OCI-LY7 (cell line): ENCODE measurements at regions not wholly inside any gene's neighbourhood (a gene's known extent, or its start where the extent isn't known, plus 50 kb on each side); places are given as distances from the start of the nearest gene placed in this dataset.

Source experiments
- BruUV-seq: library from RNA; stranded (reverse); fragments of 400-500 nt; replicated peaks from 2 replicates; lab custom pipeline; 2021; lab: Mats Ljungman, UMichigan
- CTCF ChIA-PET: fragments of 300-600 bp; sonication (Branson Sonifier 250); formaldehyde crosslinking; loops from one replicate; lab custom pipeline; 2022; ENCODE audit warnings: antibody characterized with exemption; ENCODE audit not compliant: unreplicated experiment; lab: Charles Lee
- POLR2A ChIA-PET: fragments of 300-600 bp; sonication (Branson Sonifier 250); formaldehyde crosslinking; loops from one replicate; lab custom pipeline; 2022; ENCODE audit warnings: antibody characterized with exemption; lab: Charles Lee
- DNase-seq: peaks from one replicate; pipeline ENCODE4 v3.0.0-alpha.2; 2015; ENCODE audit warnings: low spot score
- H2AFZ ChIP-seq: fragments of 200-600 bp; sonication (generic), shearing (Covaris generic); 2 replicates; pipeline ENCODE4 v1.6.1; 2014; ENCODE audit warnings: mild to moderate bottlenecking, antibody characterized with exemption, low read length, moderate library complexity
- H3K27ac ChIP-seq: fragments of 200-600 bp; sonication (generic); 2 replicates; pipeline ENCODE4 v1.5.1; 2014; ENCODE audit warnings: mixed run types, low read depth, mild to moderate bottlenecking, moderate library complexity, low read length, inconsistent platforms; ENCODE audit not compliant: poor library complexity, severe bottlenecking
- H3K36me3 ChIP-seq: fragments of 200-600 bp; sonication (generic); 2 replicates; pipeline ENCODE4 v1.6.1; 2014; ENCODE audit warnings: mild to moderate bottlenecking, antibody characterized with exemption, low read length, moderate library complexity, mixed read lengths; ENCODE audit not compliant: insufficient read depth
- H3K4me1 ChIP-seq: fragments of 200-600 bp; sonication (generic); 2 replicates; pipeline ENCODE4 v1.5.1; 2014; ENCODE audit warnings: mild to moderate bottlenecking, low read length; ENCODE audit not compliant: insufficient read depth, poor library complexity, severe bottlenecking
- H3K4me2 ChIP-seq: fragments of 200-600 bp; sonication (generic); 2 replicates; pipeline ENCODE4 v1.6.1; 2014; ENCODE audit warnings: mild to moderate bottlenecking, low read length
- H3K4me3 ChIP-seq: fragments of 200-600 bp; sonication (generic); 2 replicates; pipeline ENCODE4 v1.5.1; 2014; ENCODE audit warnings: mild to moderate bottlenecking, low read depth, low read length; ENCODE audit not compliant: poor library complexity, severe bottlenecking
- H3K79me2 ChIP-seq: fragments of 200-600 bp; sonication (generic); 2 replicates; pipeline ENCODE4 v1.6.1; 2016; ENCODE audit warnings: low read depth, mild to moderate bottlenecking, low read length, moderate library complexity, mixed read lengths; ENCODE audit not compliant: insufficient read depth
- H3K9me2 ChIP-seq: fragments of 200-600 bp; sonication (generic); 2 replicates; pipeline ENCODE4 v1.6.1; 2016; ENCODE audit warnings: mild to moderate bottlenecking, low read length, mixed read lengths; ENCODE audit not compliant: insufficient read depth
- H3K9me3 ChIP-seq: fragments of 200-600 bp; sonication (generic); 2 replicates; pipeline ENCODE4 v1.6.1; 2014; ENCODE audit warnings: mild to moderate bottlenecking, mixed run types, low read length, mixed read lengths
- H4K20me1 ChIP-seq: fragments of 200-600 bp; sonication (generic); 2 replicates; pipeline ENCODE4 v1.6.1; 2014; ENCODE audit warnings: mild to moderate bottlenecking, antibody characterized with exemption, low read length, moderate library complexity, mixed read lengths; ENCODE audit not compliant: insufficient read depth
- EZH2phosphoT487 ChIP-seq: fragments of 200-600 bp; sonication (generic); IDR thresholded peaks from 2 replicates; pipeline ENCODE4 v1.6.1; 2018; ENCODE audit warnings: low read depth, borderline replicate concordance, mild to moderate bottlenecking, mixed run types, antibody characterized with exemption, low read length, moderate library complexity, mixed read lengths
- intact Hi-C: fragments of 100-400 bp; cut with micrococcal nuclease; formaldehyde crosslinking; loops from one replicate; pipeline ENCODE4 v1.10.0; 2022; ENCODE audit not compliant: unreplicated experiment
- TF ChIP-seq, protein P1 (sequence below): fragments of 200-600 bp; sonication (generic); conservative IDR thresholded peaks from 2 replicates; pipeline ENCODE4 v1.5.1; 2014; ENCODE audit warnings: mild to moderate bottlenecking, antibody characterized with exemption, low read length, moderate library complexity, mixed read lengths

DNA sequence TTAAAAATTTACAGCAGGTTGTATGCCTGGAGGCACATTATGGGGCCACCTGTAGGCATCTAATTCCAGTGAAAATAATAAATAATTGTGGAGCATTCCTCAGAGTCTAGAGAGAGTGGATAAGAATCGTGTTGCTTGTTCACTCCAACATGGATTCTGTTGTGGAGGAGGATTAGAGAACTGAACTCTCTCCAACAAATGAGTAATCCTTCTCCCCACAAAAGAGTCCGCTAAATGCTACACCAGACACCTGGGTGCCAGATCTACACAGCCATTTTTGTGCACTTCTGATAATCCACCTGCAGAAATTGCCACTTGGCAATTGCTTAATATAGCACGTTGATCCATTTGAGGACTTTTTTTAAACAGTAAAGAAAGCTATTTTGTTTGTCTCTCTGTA, 113.7 kb upstream of the DPYD start:
- Histone ChIP-seq H4K20me1 (no peaks in the 10 kb centered on the region), H2AFZ (no peak overlapping the region), H3K36me3 (no peaks in the 10 kb centered on the region), H3K4me1 (no peaks in the 10 kb centered on the region), H3K9me3 (no peaks in the 10 kb centered on the region), H3K4me2 (no peak overlapping the region), H3K27ac (no peak overlapping the region), H3K9me2 (no peaks in the 10 kb centered on the region), H3K4me3 (no peak overlapping the region), H3K79me2 (no peaks in the 10 kb centered on the region)
- ChIA-PET CTCF (no interaction called here), POLR2A (interaction anchor here (0.6 to 0.8 kb wide), 2 partner anchors 177 to 342 kb away, joined by 3 to 4 read pairs; no protein-coding TSS in a partner anchor)
- no peak for DNase-seq
- intact Hi-C loops = no loop called here
- TF ChIP-seq EZH2phosphoT487 = no peak
- TF ChIP-seq, protein P1, sequence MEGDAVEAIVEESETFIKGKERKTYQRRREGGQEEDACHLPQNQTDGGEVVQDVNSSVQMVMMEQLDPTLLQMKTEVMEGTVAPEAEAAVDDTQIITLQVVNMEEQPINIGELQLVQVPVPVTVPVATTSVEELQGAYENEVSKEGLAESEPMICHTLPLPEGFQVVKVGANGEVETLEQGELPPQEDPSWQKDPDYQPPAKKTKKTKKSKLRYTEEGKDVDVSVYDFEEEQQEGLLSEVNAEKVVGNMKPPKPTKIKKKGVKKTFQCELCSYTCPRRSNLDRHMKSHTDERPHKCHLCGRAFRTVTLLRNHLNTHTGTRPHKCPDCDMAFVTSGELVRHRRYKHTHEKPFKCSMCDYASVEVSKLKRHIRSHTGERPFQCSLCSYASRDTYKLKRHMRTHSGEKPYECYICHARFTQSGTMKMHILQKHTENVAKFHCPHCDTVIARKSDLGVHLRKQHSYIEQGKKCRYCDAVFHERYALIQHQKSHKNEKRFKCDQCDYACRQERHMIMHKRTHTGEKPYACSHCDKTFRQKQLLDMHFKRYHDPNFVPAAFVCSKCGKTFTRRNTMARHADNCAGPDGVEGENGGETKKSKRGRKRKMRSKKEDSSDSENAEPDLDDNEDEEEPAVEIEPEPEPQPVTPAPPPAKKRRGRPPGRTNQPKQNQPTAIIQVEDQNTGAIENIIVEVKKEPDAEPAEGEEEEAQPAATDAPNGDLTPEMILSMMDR = no peak
- BruUV-seq = no TSS peak

DNA sequence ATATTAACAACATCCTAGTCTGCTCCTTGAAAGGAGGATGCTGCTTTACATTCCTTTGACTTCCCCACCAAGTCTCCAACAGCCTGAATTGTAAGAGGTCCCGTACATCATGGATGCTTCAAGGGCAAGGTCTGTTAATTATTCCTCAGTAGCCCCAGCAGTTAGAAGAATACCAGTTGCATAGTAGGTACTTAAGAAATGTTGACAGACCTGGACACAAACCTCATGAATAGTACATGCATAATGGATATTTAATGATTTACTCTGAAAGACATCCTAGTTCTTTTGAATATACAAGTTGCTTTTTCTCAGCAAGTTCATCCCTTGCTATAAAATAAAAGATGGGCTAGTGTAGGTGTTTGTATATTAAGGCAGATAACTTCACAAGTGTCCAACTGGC, 112.1 kb upstream of the DPYD start:
- no peak for DNase-seq
- TF ChIP-seq, protein P1 = no peak
- TF ChIP-seq EZH2phosphoT487 = no peak
- H3K4me3 ChIP-seq = no peak overlapping the region
- no peaks in the 10 kb centered on the region for H3K36me3 ChIP-seq
- no peaks in the 10 kb centered on the region for H3K9me3 ChIP-seq
- POLR2A ChIA-PET = interaction anchor here (0.7 kb wide), 2 partner anchors 24 to 450 kb away, joined by 3 read pairs; no protein-coding TSS in a partner anchor
- H4K20me1 ChIP-seq = no peaks in the 10 kb centered on the region
- intact Hi-C loops = no loop called here
- no peak overlapping the region for H2AFZ ChIP-seq
- no peaks in the 10 kb centered on the region for H3K9me2 ChIP-seq
- no peaks in the 10 kb centered on the region for H3K79me2 ChIP-seq
- H3K4me2 ChIP-seq = no peak overlapping the region
- CTCF ChIA-PET = no interaction called here
- H3K27ac ChIP-seq = no peak overlapping the region
- BruUV-seq = no TSS peak
- no peaks in the 10 kb centered on the region for H3K4me1 ChIP-seq

DNA sequence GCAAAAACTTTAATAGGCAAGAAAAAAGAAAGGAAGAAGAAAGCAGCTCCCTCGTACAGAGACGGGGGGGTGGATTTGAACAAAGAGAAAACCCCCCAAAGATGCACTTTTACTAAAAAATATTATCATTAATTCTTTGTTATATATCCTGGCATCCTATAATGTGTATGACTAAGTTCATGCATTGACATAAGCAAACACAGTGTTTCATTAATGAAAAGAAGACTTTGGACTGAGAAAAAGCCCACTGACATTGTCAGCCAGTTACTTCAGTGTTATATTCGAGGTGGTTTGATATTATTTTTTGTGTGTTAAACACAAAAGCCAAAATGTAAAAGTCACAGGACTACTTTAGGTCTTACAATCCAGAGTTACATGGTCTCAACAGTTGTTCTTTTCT, 110.1 kb upstream of the DPYD start:
- CTCF ChIA-PET = no interaction called here
- TF ChIP-seq, protein P1 = no peak
- TF ChIP-seq EZH2phosphoT487 = no peak

More for the DNA sequence above, 110.1 kb upstream of the DPYD start:
- POLR2A ChIA-PET = no interaction called here
- no peak for DNase-seq
- H3K79me2 ChIP-seq = no peaks in the 10 kb centered on the region
- H3K9me2 ChIP-seq = no peaks in the 10 kb centered on the region
- no peak overlapping the region for H3K27ac ChIP-seq
- no peaks in the 10 kb centered on the region for H3K4me1 ChIP-seq
- no peak overlapping the region for H3K4me3 ChIP-seq
- no peaks in the 10 kb centered on the region for H4K20me1 ChIP-seq
- no peaks in the 10 kb centered on the region for H3K36me3 ChIP-seq
- no TSS peak for BruUV-seq
- H3K9me3 ChIP-seq = no peaks in the 10 kb centered on the region
- H3K4me2 ChIP-seq = no peak overlapping the region
- no peak overlapping the region for H2AFZ ChIP-seq
- intact Hi-C loops = no loop called here
